ENCODE measurements at regions not wholly inside any gene's neighbourhood (a gene's known extent, or its start where the extent isn't known, plus 50 kb on each side); places are given as distances from the start of the nearest gene placed in this dataset.

GRCh38 chr6:4372866-4373265 lies 237.5 kb upstream of the ECI2 start:
- TF ChIP-seq SIN3A (IDR thresholded peaks at IDR 0.05; ENCODE audit: borderline replicate concordance, insufficient read depth, low read length) (no peak), POLR2AphosphoS5 (IDR thresholded peaks at IDR 0.05; ENCODE audit: low read depth, low read length) (no peak), REST (IDR thresholded peaks at IDR 0.05; ENCODE audit: insufficient read depth in 1 of 2, low read depth in 2 of 2, low read length in 2 of 2) (no peak), FOXP2 (optimal IDR thresholded peaks at IDR 0.05; ENCODE audit: borderline replicate concordance, extremely low read depth, extremely low read length, insufficient read depth) (no peak), TAF1 (IDR thresholded peaks at IDR 0.05; ENCODE audit: borderline replicate concordance, insufficient read depth, low read length) (no peak)

- no peak for TF ChIP-seq SIN3A (IDR thresholded peaks at IDR 0.05; ENCODE audit: borderline replicate concordance, insufficient read depth, low read length)
- no peak for TF ChIP-seq REST (IDR thresholded peaks at IDR 0.05; ENCODE audit: insufficient read depth in 1 of 2, low read depth in 2 of 2, low read length in 2 of 2)
- TF ChIP-seq POLR2AphosphoS5 (IDR thresholded peaks at IDR 0.05; ENCODE audit: low read depth, low read length) = no peak
- no peak for TF ChIP-seq FOXP2 (optimal IDR thresholded peaks at IDR 0.05; ENCODE audit: borderline replicate concordance, extremely low read depth, extremely low read length, insufficient read depth)
- TF ChIP-seq TAF1 (IDR thresholded peaks at IDR 0.05; ENCODE audit: borderline replicate concordance, insufficient read depth, low read length) = no peak
Measured at GRCh38 chr6:4371207-4371921, 236.0 kb upstream of the ECI2 start.

DNA sequence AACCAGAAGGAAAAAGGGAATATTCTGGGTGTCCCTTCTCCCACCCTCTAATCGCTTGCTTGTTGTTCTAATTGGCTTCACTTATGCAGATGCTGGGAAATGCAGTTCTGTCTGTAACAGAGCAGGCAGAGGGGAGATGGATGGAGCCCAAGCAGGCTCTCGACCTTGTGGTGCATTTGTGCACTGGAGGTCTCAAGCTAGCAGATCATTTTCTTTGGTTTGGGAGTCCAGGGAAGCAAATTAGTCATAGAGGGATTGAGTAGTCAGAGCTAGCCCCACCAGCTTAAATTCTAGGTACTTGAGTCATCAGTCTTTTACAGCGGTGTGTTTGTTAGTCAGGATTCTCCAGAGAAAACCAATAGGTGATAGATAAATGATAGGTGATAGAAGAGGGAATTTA lies 234.7 kb upstream of the ECI2 start:
- no peak for TF ChIP-seq POLR2AphosphoS5 (IDR thresholded peaks at IDR 0.05; ENCODE audit: low read depth, low read length)
- no peak for TF ChIP-seq REST (IDR thresholded peaks at IDR 0.05; ENCODE audit: insufficient read depth in 1 of 2, low read depth in 2 of 2, low read length in 2 of 2)
- TF ChIP-seq SIN3A (IDR thresholded peaks at IDR 0.05; ENCODE audit: borderline replicate concordance, insufficient read depth, low read length) = no peak
- TF ChIP-seq FOXP2 (optimal IDR thresholded peaks at IDR 0.05; ENCODE audit: borderline replicate concordance, extremely low read depth, extremely low read length, insufficient read depth) = no peak
- TF ChIP-seq TAF1 (IDR thresholded peaks at IDR 0.05; ENCODE audit: borderline replicate concordance, insufficient read depth, low read length) = no peak

DNA sequence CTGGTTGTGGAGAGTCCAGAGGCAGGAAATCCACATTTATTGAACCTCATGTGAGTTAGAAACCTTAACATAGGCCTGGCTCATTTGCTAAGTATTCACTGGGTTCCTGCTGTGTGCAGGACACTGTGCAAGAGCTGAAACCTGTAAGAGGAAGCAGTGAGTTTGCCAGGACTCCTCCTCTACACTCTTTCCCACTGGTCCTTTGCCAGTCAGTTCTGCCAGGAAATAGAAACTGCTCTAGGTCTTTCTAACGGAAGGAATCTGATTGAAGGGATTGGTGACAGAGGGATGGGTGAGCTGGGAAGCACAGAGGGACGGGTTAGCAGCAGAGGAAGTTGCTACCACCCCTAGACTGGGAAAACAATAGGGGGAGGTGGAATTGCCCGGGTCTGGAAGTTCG lies 234.2 kb upstream of the ECI2 start:
- TF ChIP-seq POLR2AphosphoS5 (IDR thresholded peaks at IDR 0.05; ENCODE audit: low read depth, low read length) = no peak
- no peak for TF ChIP-seq TAF1 (IDR thresholded peaks at IDR 0.05; ENCODE audit: borderline replicate concordance, insufficient read depth, low read length)
- no peak for TF ChIP-seq SIN3A (IDR thresholded peaks at IDR 0.05; ENCODE audit: borderline replicate concordance, insufficient read depth, low read length)
- TF ChIP-seq REST (IDR thresholded peaks at IDR 0.05; ENCODE audit: insufficient read depth in 1 of 2, low read depth in 2 of 2, low read length in 2 of 2) = no peak
- TF ChIP-seq FOXP2 (optimal IDR thresholded peaks at IDR 0.05; ENCODE audit: borderline replicate concordance, extremely low read depth, extremely low read length, insufficient read depth) = no peak

Measured in PFSK-1 (cell line).